ENCODE measurements at regions not wholly inside any gene's neighbourhood (a gene's known extent, or its start where the extent isn't known, plus 50 kb on each side); places are given as distances from the start of the nearest gene placed in this dataset.
"Not testable (repeated sequence)": the region's sequence is repeated elsewhere in the genome, so short reads cannot be mapped to it uniquely, and the experiment has no call there.

DNA sequence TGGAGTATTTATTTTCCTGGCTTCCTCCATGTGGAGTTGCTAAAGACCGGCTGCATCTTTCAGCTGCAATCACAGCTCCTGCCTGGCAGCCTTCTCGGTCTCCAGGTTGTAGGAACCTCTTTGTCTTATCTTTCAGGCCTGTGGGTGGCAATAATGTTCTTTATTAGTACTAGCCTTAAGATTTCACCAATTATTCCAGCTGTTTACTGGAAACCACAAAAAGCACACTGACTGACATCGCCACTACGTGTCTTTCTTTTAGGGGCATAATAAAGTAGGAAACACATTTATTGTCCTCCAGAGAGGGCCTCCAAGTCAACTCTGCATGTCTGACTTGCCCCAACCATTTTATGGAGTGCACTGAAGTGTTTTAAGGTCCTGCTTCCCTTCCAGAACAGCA lies 1116.5 kb upstream of the TMEM132C start:
- no peak overlapping the region for H3K27ac ChIP-seq
- no peaks in the 10 kb centered on the region for H3K36me3 ChIP-seq
- H3K9me3 ChIP-seq: no peaks in the 10 kb centered on the region
- H3K4me3 ChIP-seq: no peak overlapping the region
- no peak for TF ChIP-seq POLR2A (IDR thresholded peaks at IDR 0.05)
- TF ChIP-seq, protein P1, sequence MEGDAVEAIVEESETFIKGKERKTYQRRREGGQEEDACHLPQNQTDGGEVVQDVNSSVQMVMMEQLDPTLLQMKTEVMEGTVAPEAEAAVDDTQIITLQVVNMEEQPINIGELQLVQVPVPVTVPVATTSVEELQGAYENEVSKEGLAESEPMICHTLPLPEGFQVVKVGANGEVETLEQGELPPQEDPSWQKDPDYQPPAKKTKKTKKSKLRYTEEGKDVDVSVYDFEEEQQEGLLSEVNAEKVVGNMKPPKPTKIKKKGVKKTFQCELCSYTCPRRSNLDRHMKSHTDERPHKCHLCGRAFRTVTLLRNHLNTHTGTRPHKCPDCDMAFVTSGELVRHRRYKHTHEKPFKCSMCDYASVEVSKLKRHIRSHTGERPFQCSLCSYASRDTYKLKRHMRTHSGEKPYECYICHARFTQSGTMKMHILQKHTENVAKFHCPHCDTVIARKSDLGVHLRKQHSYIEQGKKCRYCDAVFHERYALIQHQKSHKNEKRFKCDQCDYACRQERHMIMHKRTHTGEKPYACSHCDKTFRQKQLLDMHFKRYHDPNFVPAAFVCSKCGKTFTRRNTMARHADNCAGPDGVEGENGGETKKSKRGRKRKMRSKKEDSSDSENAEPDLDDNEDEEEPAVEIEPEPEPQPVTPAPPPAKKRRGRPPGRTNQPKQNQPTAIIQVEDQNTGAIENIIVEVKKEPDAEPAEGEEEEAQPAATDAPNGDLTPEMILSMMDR (IDR thresholded peaks at IDR 0.05): no peak
- peaks cover 0 to 8% (median 0%) of the 10 kb centered on the region in 9 donors for H3K27me3 ChIP-seq
- WGBS, 4 donors: 80 to 89% (median 83%) methylated on average over 4 of the region's 4 CpGs
- DNase-seq (no peak), ATAC-seq (no peak)
- intact Hi-C loops (cut with DNase I): no loop called here
- H3K4me1 ChIP-seq: peaks cover 0 to 11% (median 0%) of the 10 kb centered on the region in 12 donors

DNA sequence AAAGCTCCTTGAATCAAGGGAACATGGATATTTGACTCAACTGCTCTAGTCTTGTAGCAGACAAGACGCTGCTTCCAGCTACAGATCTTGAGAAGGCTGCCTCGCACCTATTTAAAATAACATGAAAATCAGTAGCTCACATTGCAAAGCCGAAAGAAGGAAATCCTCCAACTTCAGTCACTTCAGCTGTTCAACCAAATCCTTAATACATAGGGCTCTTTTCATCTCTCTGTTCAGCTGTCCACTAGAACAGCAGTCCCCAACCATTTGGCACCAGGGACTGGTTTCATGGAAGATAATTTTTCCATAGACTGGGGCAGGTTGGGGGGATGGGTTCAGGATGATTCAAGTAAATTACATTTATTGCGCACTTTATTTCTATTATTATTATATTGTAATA lies 1116.0 kb upstream of the TMEM132C start:
- Histone ChIP-seq H3K27ac (no peak overlapping the region), H3K36me3 (no peaks in the 10 kb centered on the region), H3K4me1 (peaks cover 0 to 7% (median 0%) of the 10 kb centered on the region in 12 donors), H3K4me3 (no peak overlapping the region), H3K9me3 (no peaks in the 10 kb centered on the region), H3K27me3 (peaks cover 0 to 8% (median 0%) of the 10 kb centered on the region in 9 donors)
- DNase-seq (no peak), ATAC-seq (no peak)
- WGBS, 4 donors: 90 to 93% (median 92%) methylated on average over 4 of the region's 4 CpGs
- TF ChIP-seq POLR2A (IDR thresholded peaks at IDR 0.05): no peak
- TF ChIP-seq, protein P1 (IDR thresholded peaks at IDR 0.05): no peak
- intact Hi-C loops (cut with DNase I): no loop called here

DNA sequence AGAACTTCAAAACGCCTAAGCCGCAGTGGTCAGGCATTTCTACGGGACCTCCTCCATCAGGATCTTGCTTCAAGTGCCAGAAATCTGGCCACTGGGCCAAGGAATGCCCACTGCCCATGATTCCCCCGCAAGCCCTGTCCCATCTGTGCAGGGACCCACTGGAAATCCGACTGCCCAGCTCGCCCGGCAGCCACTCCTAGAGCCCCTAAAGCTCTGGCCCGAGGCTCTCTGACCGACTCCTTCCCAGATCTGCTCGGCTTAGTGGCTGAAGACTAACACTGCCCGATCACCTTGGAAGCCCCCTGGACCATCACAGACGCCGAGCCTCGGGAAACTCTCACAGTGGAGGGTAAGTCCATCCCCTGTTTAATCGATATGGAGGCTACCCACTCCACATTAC lies 1113.0 kb upstream of the TMEM132C start:
- Histone ChIP-seq H3K9me3 (no peaks in the 10 kb centered on the region), H3K4me1 (no peaks in the 10 kb centered on the region), H3K36me3 (no peaks in the 10 kb centered on the region), H3K27ac (no peak overlapping the region), H3K4me3 (no peak overlapping the region), H3K27me3 (peaks cover 0 to 5% (median 0%) of the 10 kb centered on the region in 9 donors)
- TF ChIP-seq, protein P1 (IDR thresholded peaks at IDR 0.05): no peak
- no peak for TF ChIP-seq POLR2A (IDR thresholded peaks at IDR 0.05)
- DNase-seq: no peak
- intact Hi-C loops (cut with DNase I): no loop called here
- no peak for ATAC-seq
- 89 to 97% (median 92%) methylated on average over 14 to 15 of the region's 15 CpGs for WGBS, 4 donors

DNA sequence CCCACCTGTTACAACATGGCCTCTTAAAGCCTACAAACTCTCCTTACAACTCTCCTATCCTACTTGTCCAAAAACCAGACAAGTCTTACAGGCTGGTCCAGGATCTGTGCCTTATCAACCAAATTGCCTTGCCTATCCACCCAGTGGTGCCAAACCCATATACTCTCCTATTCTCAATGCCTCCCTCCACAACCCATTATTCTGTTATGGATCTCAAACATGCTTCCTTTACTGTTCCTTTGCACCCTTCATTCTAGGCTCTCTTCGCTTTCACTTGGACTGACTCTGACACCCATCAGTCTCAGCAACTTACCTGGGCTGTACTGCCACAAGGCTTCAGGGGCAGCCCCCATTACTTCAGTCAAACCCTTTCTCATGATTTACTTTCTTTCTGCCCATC lies 1112.1 kb upstream of the TMEM132C start:
- H3K9me3 ChIP-seq; DNase-seq; H3K4me1 ChIP-seq; ATAC-seq; H3K36me3 ChIP-seq; H3K27me3 ChIP-seq; H3K27ac ChIP-seq; intact Hi-C loops (cut with DNase I); H3K4me3 ChIP-seq: not testable (repeated sequence)
- WGBS, 4 donors: 94 to 96% (median 95%) methylated on average over 1 of the region's 1 CpG

DNA sequence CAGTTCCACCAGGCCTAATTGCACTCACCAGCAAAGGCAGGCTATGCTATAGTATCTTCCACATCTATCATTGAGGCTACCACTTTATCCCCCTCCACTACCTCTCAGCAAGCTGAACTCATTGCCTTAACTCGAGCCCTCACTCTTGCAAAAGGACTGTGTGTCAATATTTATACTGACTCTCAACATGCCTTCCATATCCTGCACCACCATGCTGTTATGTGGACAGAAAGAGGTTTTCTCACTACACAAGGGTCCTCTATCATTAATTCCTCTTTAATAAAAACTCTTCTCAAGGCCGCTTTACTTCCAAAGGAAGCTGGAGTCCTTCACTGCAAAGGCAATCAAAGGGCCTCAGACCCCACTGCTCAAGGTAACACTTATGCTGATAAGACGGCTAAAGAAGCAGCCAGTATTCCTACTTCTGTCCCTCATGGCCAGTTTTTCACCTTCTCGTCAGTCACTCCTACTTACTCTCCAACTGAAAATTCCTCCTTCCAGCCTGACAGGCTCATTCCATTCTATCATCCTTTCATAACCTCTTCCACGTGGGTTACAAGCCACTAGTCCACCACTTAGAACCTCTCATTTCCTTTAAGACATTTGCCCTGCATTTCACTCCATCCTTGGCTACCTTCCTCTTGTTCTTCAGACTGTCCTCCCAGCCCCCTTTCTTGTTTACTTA lies 1110.9 kb upstream of the TMEM132C start:
- intact Hi-C loops (cut with DNase I); H3K4me1 ChIP-seq; ATAC-seq; H3K27ac ChIP-seq; H3K36me3 ChIP-seq; DNase-seq; H3K9me3 ChIP-seq; H3K27me3 ChIP-seq; H3K4me3 ChIP-seq: not testable (repeated sequence)
- 81 to 91% (median 89%) methylated on average over 5 of the region's 5 CpGs for WGBS, 4 donors

DNA sequence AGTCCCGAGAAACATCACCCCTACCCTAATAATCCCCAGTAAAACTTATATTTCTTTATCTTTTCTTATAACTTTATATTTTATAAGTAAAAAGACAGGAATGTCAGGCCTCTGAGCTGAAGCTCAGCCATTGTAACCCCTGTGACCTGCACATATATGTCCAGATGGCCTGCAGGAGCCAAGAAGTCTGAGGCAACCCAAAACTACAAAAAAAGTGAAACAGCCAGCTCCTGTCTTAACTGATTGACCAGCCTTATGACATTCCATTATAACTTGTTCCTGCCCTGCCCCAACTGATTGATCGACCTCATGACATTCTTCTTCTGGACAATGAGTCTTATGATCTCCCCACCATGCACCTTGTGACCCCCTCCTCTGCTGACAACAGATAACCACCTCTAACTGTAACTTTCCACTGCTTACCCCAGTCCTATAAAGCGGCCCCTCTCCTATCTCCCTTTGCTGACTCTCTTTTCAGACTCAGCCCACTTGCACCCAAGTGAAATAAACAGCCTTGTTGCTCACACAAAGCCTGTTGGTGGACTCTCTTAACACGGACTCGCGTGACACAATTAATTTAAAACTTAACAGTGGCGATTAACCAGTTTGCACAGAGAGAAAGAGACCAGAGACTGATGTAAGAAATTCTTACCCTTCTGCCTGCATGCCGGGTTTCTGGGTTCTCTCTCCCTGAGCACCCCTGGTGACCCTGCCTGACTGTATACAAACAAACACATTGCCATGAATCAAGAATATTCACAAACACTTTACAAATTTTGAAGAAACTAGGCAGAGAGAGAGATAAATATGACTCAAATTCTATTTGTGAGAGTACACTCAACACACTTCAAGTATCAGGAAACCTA lies 1109.2 kb upstream of the TMEM132C start:
- WGBS, 4 donors: 81 to 86% (median 84%) methylated on average over 8 of the region's 8 CpGs
- H3K4me3 ChIP-seq; ATAC-seq; H3K27me3 ChIP-seq; H3K9me3 ChIP-seq; intact Hi-C loops (cut with DNase I); H3K27ac ChIP-seq; H3K36me3 ChIP-seq; H3K4me1 ChIP-seq; DNase-seq: not testable (repeated sequence)

Data from heart left ventricle (tissue), 16 donors.